ENCODE measurements at regions not wholly inside any gene's neighbourhood (a gene's known extent, or its start where the extent isn't known, plus 50 kb on each side); places are given as distances from the start of the nearest gene placed in this dataset.
"Not testable (repeated sequence)": the region's sequence is repeated elsewhere in the genome, so short reads cannot be mapped to it uniquely, and the experiment has no call there.

DNA sequence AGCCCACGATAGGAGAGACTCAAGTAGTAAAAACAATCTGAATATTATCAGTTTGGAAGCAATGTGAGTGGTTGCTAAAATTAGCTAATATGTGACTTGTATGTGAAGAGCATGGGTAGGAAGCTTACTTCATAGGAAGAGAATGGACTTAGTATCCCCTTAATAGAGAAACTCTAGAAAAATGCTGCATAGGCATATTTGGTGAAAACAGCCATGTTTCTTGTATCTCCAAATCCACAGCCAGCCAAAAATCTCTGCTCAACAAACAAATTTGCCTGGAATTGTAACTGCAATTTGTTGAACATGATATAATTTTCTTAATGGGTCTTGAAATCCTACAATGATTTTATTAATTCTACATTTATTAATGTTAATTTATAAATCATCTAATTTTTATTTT lies 1252.9 kb upstream of the TMEM132C start:
- DNase-seq, result no peak

DNA sequence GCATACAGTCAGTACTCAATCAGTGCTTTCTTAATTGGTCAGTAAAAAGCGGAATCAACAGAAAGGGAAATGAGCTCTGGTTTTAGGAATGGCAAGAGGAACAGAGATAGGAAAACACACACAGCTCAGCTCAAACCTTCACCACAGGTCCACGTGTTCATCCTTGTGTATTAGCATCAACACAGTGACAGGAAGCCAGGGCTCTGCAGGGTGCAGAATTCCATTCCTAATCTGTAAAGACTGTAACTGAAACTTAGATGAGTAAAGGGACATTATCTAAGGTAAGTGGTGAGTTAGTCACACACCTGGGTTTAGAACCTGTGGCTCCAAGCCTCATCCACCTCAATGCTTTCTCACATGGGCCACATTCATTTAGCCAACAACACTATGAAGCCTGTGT lies 1242.2 kb upstream of the TMEM132C start:
- no peak for DNase-seq

DNA sequence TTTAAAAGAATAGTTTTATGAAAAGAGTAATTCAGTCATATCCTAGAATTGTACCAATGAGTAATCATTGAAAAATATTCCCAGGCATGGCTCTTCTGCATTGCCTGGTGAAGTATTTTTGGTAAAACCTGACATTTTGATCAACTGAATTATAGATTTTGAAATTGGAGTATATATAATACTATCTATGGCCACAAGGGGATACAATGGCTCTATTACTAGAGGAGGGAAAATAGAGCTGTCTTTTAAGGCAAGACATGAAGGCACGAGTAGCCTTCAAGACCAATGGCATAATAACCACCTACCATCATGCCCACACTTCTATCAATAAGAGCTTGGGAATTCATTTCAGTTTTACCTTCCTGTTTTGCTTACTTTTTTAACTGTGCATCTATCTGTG lies 1241.4 kb upstream of the TMEM132C start:
- DNase-seq, result no peak

DNA sequence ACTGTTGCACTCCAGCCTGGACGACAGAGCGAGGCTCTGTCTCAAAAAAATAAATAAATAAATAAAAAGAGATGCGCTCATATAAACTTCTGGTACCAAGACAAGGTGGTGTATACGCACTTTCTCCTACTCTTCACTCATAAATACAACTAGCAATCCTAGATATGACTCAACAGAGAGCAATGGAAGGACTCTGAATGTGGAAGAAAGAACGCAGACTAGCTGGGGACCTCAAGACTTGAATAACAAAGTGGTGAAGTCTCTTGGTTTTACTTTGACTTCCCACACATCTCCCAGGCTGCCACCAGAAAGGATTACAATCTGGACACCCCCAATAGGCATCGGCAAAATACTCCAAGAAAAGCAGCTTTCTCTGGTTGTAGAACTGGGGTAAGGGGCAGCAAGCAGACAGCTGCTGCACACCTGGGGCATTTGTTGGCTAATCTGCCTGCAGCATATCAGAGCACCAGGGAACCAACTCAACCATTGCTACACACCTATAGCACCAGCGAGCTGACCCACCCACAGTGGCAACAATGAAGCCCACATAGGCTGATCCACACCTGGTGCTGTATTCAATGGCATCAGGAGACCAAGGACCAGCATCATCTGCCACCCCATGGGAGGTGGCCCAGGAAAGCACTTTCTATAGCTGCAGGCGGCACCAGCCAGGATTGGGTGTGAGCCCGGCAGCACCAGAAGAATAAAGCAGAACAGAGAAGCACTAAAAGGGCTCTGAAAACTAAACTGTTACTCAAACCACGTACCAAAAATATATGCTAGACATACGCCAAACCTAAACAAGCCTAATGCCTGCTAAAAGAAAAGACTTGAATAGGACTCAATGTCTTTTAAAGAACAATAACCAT lies 1231.7 kb upstream of the TMEM132C start:
- no peak for DNase-seq

DNA sequence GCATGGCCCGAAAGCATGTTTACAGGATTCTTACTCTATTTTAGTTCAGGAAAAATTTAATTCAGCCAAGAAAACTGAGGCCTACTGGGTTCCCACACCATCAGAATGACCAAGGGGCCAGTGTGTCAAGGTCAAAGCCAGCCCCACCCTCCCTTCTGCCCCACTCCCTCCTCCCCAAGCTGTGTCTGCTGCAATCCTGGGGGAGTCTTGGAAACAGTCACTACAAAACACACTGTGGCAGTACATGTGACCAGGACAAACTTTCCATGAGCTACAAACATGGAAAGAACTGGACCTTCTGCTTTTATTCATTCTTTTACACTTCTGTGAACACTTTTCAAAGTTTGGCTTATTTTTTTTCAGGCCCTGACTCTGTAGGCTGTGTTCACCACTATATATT lies 1228.8 kb upstream of the TMEM132C start:
- no peak for DNase-seq

DNA sequence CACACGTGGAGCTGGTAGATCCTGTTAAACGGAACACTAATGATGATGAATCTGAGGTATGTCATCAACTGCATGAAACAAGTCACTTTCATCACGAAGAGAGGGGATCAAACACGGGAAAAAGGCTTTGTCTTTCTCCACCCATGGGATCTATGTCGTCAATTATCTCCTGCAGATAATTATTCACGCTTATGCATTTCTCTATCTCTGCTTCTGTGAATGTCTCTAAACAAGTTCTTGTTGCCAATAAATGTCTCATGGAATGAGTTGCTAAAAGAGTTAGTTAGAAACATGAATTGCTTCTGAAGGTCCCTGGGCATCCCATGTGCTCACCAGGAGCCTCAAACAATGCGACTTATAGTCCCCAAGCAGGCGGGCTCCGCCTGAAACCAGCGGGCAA lies 1228.2 kb upstream of the TMEM132C start:
- no peak for DNase-seq

DNA sequence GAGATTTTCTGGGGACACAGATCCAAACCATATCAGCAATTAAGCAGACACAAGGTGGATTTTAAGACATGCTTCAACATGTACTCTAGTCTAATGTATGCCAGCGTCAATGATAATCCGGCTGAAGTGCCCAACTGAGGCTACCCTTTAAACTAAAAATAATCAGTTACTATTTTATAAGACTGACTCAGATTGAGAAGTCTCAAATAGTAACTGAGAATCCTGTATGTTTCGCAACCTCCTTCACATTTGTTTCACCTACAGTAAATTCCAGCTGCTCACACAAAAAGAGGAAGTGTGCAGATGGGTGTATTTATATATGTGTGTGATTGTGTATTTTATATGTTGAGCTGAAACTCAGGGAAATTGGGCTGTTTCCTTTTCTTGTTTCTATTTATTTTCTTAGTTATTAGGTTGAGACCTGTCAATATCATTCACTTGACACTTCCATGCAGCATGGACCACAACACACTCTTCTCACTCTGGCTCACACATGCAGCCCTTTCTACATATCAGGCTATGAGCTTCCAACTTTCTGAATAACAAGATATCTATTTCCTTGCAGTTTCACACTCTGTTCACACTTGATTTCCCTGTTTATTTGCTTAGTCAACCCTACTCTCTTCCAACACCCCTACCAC lies 1224.9 kb upstream of the TMEM132C start:
- no peak for DNase-seq

DNA sequence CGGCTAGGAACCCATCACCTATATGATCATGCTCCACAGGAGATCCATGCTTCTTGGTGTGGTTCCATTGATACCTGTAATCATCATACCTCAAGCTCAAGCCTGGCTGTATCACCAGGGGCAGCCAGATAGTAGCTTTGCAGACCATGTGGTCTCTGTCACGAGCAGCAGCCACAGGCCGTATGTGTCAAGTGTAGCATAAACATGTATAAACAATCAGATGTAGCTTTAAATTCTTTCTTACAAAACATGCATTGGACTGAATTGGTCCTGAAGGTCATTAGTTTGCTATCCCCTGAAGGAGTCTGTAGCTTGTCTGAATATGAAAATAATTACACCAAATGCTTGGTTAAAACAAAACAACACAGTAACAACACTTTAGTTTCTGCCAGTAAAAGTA lies 1223.2 kb upstream of the TMEM132C start:
- no peak for DNase-seq

DNA sequence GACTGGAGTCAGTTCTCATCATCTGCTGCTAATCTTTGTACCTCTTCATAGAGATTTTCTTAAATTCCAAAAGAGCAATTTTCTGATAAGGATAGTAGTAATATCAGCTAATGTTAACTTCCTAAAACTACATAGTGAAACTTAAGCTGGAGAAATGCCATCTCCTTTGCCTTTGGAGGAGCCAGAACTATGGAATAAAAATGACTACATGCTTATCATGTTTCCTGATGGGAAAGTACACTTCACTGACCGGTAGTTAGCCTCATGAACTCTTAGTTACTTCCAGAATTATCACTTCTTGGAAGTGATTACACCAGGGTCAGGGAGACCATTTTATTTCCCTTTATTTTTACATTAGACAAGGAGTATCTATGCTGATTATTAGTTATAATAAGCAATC lies 1222.1 kb upstream of the TMEM132C start:
- no peak for DNase-seq

DNA sequence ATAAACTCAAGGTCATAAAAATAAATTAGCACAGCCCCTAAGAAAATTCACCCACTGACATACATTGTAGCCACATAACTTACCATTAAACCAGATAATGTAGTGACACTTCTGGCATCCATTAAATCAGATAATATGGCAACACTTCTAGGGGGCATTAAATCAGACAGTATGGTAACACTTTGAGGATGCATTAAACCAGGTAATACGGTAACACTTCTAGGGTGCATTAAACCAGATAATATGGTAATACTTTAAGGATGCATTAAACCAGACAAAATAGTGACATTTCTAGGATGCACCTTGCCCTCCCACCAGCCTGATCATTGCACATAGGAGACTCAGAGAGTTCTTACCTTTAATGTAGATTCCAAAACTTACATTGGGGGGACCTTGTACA lies 1220.5 kb upstream of the TMEM132C start:
- DNase-seq, result no peak

DNA sequence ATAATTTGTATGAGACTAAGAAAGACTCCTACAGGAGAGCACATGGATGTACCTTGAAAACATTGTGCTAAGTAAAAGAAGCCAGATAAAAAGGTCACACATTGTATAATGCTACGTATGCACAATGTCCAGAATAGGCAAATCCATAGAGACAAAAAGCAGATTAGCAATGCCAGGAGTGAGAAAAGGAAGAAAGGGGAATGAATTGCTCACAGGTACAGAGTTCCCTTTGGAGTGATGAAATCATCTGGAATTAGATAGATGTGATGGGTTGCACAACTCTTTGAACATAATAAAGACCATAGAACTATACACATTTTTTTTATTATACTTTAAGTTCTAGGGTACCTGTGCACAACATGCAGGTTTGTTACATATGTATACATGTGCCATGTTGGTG lies 1218.9 kb upstream of the TMEM132C start:
- DNase-seq, result no peak

DNA sequence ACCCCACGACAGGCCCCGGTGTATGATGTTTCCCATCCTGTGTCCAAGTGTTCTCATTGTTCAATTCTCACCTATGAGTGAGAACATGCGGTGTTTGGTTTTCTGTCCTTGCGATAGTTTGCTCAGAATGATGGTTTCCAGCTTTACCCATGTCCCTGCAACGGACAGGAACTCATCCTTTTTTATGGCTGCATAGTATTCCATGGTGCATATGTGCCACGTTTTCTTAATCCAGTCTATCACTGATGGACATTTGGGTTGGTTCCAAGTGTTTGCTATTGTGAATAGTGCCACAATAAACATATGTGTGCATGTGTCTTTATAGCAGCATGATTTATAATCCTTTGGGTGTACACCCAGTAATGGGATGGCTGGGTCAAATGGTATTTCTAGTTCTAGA lies 1218.4 kb upstream of the TMEM132C start:
- not testable (repeated sequence) for DNase-seq

DNA sequence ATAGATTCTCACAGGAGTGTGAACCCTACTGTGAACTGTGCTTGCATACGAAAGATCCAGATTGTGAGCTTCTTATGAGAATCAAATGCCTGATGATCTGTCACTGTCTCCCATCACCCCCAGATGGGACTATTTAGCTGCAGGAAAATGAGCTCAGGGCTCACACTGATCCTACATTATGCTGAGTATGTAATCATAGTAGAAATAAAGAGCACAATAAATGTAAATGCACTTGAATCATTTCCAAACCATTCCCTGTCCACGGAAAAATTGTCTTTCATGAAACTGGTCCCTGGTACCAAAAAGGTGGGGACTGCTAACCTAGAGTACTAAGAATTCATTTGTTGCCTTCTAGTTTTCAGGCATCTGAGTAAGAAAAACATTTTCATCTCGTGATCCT lies 1215.8 kb upstream of the TMEM132C start:
- no peak for DNase-seq

DNA sequence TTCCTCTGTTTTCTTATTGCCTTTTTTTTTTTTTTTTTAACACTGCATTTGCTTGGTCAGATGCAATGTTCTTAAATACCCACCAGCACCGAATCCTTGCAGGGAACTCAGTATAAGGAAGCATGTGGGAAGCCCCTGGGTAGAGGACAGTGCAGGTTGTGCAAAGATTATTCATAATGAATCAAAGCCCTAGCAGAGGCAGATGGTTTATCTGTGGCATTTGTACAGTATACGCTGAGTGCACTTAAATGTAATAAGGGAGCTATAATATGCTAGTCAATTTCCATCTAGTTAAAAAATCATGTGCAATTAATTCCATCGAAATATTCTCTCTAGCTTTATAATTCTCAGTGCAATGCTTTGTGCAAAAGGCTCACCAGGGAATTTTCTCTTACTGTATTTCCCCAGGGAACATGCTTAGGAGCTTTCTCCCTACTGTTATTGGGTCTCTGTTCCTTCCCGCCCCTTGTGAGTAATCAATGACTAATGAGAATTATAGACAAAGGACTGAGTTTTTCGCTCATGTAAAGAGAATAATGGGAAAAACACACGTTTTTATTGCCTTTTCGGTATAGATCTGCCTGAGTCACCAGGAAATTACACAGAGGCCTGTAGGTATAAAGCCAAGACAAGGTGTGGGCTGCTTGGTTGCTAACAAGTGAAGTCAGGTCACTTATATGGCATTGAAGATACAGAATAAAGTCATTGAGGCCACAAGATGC lies 1214.3 kb upstream of the TMEM132C start:
- no peak for DNase-seq

DNA sequence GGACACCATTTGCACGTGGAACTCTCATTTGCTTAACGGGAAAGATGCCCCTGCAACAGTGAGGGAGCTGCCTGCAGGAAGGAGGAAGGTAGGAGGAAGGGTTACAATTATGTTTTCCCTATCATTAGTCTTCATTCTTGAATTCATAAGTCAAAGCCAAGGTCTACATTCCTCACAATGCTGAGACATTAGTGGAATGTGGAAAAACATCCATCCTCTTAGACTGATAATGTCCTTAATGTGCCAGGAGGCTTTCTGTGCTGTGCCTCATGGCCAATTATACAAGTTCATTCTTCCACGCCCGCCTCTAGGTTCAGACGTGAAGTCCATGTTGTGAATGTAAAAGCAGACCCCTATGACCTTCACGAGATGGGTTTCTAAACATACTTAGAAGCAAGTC lies 1212.4 kb upstream of the TMEM132C start:
- no peak for DNase-seq

DNA sequence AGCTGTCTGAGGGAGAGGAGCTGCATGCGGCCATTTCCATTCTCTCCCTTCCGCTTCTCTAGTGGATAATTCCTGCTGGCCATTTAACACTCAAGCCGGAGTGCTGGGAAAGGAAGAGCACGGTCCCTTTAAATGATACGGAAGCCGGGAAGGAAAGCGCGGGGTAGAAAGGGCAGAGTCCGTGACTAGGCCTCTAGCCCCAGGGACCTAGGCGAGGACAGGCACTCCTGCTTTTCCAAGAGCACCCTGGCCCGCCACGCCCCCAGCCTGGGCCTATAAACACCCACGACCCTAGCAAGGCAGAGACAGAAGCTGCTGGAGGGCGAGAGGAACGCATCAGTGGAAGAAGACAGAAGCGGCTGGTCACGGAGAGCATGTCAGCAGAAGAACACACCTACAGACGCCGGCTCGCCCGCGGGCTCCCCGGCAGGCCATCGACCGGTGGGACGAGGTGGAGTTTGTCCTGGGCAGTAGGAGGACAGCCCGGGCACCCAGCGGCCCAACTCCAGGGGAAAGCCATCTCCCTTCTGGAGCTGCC lies 1206.6 kb upstream of the TMEM132C start:
- DNase-seq, result no peak

DNA sequence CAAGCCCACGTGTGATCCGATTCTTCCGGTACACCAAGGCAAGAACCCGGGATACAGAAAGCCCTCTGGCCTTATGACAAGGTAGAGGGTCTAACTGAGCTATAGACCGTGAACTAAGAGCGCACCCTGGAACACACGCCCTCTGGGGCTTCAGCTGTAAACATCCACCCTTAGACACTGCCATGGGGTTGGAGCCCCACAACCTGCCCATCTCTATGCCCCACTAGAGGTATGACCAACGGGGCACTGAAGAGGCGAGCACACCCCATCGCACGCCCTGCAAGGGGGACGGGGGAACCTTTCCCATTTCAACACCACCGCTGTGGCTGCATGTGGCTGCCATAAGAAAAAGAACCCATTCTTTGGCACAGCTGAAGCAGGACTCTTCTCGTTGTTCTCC lies 1206.0 kb upstream of the TMEM132C start:
- no peak for DNase-seq

DNA sequence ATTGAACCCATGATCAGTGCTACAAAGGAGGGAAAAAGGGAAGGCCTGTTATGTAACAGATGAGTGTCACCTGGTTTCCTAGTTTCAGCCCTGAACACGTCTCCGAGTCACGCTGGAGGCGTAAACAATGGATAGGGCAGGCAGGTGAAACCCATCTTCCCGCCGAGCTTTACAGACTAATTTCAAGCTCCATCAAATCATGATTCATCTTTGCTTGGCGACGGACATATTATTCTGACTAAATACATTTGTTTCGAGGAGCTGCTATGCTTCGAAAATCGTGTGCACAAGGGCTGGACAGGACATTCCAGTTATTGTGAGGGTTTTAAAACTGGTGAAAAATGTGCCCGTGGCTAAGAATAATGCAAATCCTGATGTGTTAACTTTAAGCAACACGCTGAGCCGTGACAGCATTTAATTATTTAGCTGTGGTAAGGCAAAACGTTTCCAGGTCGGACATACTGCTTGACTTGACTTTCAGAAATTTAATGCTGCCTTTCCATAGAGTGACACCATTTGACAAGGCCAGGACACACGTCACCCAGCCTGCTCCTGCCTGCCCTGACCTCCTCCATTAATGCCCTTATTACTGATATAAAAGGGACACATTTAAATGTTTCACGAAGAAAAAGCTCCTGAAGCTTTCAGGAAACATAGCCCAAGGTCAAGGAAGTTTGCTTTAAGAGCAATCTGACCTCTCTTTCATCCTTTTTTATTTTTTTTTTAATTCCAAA lies 1203.5 kb upstream of the TMEM132C start:
- no peak for DNase-seq

DNA sequence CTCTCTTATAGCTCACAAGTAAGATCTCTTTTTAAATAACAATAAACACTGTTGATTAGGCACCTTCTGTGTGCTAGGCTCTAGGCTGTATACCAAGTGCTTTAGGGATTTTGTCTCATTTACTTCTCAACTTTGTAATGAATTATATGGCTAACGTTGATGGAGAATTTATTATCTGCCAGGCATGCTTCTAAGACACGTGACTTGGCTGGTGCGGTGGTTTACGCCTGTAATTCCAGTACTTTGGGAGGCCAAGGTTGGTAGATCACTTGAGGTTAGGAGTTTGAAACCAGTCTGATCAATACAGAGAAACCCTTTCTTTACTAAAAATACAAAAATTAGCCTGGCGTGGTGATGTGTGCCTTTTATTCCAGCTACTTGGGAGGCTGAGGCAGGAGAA lies 1202.8 kb upstream of the TMEM132C start:
- DNase-seq, result no peak

DNA sequence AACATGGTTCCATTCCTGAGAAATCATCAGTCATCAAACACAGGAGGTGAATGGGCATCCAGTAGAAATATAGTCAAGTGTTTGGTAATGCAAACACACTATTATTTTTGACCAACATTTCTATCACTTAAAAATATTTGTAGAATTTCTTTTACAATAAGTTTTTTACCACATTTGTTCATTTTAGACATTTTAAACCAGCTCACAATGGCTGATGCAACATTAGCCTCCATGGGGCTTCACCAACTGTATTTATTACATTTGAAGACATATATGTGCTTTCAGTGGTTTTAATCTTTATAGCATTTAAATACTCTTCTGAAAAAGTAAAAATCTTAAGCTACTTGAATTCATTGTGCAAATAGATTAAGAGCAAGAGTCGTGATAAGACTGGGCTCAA lies 1201.4 kb upstream of the TMEM132C start:
- no peak for DNase-seq

DNA sequence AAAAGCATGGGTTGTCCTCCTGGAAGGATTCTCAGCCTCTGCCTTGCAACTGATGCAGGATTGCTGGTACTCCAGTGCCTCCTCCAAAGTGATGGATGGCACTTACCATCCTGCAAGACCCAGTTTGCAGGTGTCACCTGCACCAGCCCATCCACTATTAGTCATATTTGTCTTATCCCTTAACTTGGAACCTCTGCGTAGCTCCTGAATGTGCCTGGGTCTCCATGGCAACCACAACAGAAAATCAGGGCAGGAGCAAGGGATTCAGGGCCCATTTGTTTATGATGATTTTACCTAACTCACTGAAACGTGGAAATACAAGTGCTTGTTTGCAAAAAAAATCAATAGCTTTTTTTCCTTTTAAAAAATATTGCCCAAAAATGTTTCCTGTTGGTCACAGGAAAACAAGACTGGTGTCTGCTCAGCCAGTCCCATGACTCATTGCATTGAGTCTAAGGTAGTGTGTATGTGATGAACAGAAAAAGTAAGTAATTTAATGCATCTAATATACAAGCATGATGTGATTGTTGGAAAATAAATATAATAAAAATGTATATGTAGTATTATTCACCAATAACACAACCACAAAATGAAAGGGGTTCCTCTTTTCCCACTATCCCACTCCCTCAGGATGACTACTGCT lies 1196.3 kb upstream of the TMEM132C start:
- DNase-seq, result no peak

DNA sequence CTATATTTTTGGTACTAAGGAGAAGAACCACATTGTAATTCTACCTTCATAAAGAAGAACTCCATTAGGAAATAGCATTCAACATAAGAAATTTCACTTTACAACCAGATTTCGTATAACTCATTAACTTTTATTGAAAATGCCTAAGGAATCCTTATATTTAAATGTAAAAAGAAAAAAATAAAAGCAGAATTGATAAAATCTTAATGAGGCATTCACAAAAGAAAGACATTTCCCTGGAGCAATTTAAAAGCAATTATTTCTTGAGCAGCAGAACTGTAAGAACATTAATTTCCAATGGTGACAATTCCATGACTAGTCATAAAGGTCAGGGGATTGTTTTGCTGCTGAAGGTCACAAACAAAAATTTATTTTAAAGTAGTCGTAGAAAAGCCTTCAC lies 1192.8 kb upstream of the TMEM132C start:
- no peak for DNase-seq

DNA sequence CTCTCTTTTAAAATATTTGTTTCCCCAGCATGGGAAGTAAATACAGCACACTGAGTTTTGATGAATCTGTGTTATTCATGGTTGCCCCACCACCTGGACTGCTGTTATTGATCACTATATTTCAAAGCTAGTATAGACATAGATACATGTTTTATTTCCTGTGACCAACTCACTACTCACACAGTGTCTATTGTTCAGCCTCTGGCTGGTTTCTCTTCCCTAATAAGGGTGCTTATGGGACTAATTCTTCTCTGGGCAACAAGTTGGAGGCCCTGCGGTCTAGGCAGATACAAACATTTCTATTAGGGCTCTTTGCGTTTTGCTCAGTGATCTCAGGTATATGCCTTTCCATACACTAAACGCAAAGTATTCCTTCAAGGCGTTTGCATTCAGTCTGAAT lies 1191.0 kb upstream of the TMEM132C start:
- DNase-seq, result no peak
